ENCODE measurements at regions not wholly inside any gene's neighbourhood (a gene's known extent, or its start where the extent isn't known, plus 50 kb on each side); places are given as distances from the start of the nearest gene placed in this dataset.

DNA sequence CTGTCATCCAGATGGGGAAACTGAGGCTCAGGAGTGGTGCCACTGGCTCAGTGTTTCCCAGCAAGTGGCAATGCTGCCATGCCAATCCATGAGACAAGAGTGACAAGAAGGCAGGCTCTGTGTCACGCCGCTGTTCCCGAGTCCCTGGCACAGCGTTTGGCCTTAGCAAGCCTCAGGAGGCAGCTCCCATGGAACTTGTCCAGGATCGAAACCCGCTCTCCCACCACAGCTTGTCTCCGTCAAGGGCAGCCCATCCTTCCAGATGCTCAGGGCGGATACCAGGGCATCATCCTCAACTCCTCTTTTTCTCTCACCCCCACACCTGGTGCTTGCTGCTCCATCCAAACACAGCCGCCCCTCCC lies 110.6 kb upstream of the PTPN1 start:
- Mint-ChIP-seq H3K36me3 (no peaks in the 10 kb centered on the region), H3K4me3 (no peak overlapping the region), H3K4me1 (no peaks in the 10 kb centered on the region), H3K9me3 (no peaks in the 10 kb centered on the region), H3K27me3 (no peaks in the 10 kb centered on the region), H3K27ac (no peak overlapping the region)

DNA sequence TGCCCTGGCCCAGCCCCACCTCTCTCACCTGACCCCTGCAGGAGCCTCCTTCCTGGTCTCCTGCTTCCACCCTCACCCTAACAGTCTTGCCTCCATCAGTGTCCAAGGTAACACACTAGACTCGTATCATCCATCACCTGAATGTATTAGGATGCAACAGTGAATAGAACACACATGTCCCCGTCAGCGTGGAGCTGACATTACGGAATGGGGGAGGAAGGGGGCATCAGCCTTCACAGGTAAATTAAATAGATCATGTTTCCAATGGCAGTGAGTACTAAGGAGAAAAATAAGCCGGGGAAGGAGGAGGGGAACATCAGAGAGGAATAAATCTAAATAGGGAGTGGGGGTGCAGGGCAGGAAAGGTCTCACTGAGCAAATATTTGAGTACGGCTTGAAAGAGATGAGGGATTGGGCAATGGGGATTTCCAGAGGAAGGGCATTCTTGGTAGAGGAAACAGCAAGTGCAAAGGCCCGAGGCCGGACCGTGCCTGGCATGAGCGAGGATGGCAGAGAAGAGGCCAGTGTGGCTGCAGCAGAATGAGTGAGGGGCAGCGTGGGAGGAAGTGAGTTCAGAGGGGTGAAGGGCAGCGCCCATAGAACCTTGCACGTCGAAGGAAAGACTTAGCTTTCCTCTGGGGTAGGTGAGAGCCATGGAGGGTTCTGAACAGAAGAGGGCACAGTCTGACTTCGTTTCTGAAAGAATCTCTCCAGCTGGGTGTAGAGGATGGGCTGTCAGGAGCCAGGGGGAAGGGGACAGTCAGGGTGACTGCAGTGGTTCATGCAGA lies 110.1 kb upstream of the PTPN1 start:
- no peaks in the 10 kb centered on the region for H3K27me3 Mint-ChIP-seq
- H3K4me3 Mint-ChIP-seq: no peak overlapping the region
- peak overlapping the region; percentile 63 for H3K27ac Mint-ChIP-seq

GRCh38 chr20:50400705-50401586 lies 109.2 kb upstream of the PTPN1 start:
- Mint-ChIP-seq H3K27me3 (no peaks in the 10 kb centered on the region), H3K9me3 (no peaks in the 10 kb centered on the region), H3K4me1 (no peaks in the 10 kb centered on the region), H3K36me3 (no peaks in the 10 kb centered on the region), H3K4me3 (no peak overlapping the region), H3K27ac (no peak overlapping the region)

More for the DNA sequence above, 110.1 kb upstream of the PTPN1 start:
- no peaks in the 10 kb centered on the region for H3K4me1 Mint-ChIP-seq
- no peaks in the 10 kb centered on the region for H3K9me3 Mint-ChIP-seq
- no peaks in the 10 kb centered on the region for H3K36me3 Mint-ChIP-seq

- Mint-ChIP-seq H3K27me3 (no peaks in the 10 kb centered on the region), H3K36me3 (no peaks in the 10 kb centered on the region), H3K9me3 (no peaks in the 10 kb centered on the region)
Observed at GRCh38 chr20:50401587-50402418, 108.4 kb upstream of the PTPN1 start.

DNA sequence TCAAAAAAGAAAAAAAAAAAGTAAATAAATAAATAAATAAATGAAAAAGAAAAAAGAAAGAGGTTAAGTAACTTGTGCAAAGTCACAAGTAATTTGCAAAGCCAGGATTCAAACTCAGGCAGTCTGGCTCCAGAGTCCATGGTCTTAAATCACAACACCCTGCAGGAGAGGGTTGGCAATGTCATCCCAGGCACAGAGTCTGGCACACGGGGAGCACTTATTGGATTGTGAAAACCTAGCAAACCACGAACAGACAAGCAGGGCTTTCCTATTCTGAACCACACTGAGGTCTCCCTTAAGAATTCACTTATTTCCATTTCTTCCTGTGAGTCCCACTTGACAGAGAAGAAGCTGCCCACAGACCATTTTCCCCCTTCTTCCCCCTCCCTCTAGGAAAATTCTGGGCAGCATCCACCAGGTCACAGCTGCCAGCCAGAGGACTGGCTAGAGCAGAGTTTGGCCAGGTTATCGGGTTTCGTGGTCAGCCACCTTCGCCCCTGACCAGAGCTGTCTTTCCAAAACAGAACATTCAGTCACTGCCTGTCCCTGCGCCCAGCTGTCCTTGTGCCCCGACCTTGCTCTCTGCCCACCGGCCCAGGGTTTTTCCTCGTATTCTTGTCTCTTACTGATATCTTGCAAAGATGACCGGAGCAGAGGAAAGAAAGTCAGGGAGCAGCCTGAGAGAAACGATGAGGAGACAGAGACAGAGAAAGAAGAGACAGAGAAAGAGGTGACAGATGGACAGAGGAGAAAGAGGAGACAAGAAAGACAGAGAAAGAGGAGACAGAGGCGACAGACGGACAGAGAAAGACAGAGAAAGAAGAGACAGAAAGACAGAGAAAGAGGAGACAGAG lies 106.4 kb upstream of the PTPN1 start:
- Mint-ChIP-seq H3K36me3 (no peaks in the 10 kb centered on the region), H3K9me3 (no peaks in the 10 kb centered on the region), H3K4me1 (no peaks in the 10 kb centered on the region), H3K4me3 (no peak overlapping the region), H3K27me3 (no peaks in the 10 kb centered on the region), H3K27ac (no peak overlapping the region)

More at GRCh38 chr20:50401587-50402418, 108.4 kb upstream of the PTPN1 start:
- Mint-ChIP-seq H3K4me1 (no peaks in the 10 kb centered on the region), H3K27ac (no peak overlapping the region), H3K4me3 (no peak overlapping the region)

- Mint-ChIP-seq H3K4me3 (no peak overlapping the region), H3K9me3 (no peaks in the 10 kb centered on the region), H3K4me1 (no peaks in the 10 kb centered on the region), H3K27ac (no peak overlapping the region), H3K27me3 (no peaks in the 10 kb centered on the region), H3K36me3 (no peaks in the 10 kb centered on the region)
Observed at GRCh38 chr20:50404419-50405234, 105.6 kb upstream of the PTPN1 start.

- H3K36me3 Mint-ChIP-seq: no peaks in the 10 kb centered on the region
- no peaks in the 10 kb centered on the region for H3K27me3 Mint-ChIP-seq
- H3K9me3 Mint-ChIP-seq: no peaks in the 10 kb centered on the region
- no peak overlapping the region for H3K27ac Mint-ChIP-seq
- H3K4me1 Mint-ChIP-seq: no peaks in the 10 kb centered on the region
- H3K4me3 Mint-ChIP-seq: no peak overlapping the region
Observed at GRCh38 chr20:50405235-50405914, 104.8 kb upstream of the PTPN1 start.

- no peaks in the 10 kb centered on the region for H3K27me3 Mint-ChIP-seq
- H3K9me3 Mint-ChIP-seq: no peaks in the 10 kb centered on the region
- H3K4me1 Mint-ChIP-seq: no peaks in the 10 kb centered on the region
- no peak overlapping the region for H3K27ac Mint-ChIP-seq
- H3K36me3 Mint-ChIP-seq: no peaks in the 10 kb centered on the region
- no peak overlapping the region for H3K4me3 Mint-ChIP-seq
Observed at GRCh38 chr20:50405915-50406609, 104.1 kb upstream of the PTPN1 start.

DNA sequence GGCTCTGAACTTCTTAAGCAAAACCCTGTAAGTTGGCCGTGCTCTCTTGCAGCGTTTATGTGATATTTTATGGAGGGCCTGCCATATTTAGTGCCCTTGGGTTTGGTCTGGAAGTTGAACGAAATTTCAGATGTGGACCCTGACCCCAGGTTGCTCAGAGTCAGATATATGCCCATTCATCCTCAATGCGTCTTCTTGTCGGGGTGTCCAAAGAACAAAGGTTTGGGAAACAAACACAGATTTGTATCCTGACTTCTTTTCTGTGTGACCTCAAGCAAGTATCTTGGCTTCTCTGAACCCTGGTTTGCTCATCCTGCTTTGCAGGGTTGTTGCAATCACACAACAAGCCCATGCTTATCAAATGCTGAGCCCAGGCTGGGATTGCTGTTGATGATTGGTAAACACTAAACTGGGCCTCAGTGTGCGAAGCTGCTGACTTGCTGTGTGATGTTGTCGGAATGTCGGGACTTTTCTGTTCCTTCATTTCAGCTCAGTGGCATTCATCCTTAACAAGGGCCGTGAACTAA lies 103.5 kb upstream of the PTPN1 start:
- Mint-ChIP-seq H3K9me3 (no peaks in the 10 kb centered on the region), H3K27me3 (no peaks in the 10 kb centered on the region), H3K4me1 (no peaks in the 10 kb centered on the region), H3K36me3 (no peaks in the 10 kb centered on the region), H3K4me3 (no peak overlapping the region), H3K27ac (no peak overlapping the region)

GRCh38 chr20:50408526-50409364 lies 101.4 kb upstream of the PTPN1 start:
- Mint-ChIP-seq H3K27me3 (no peaks in the 10 kb centered on the region), H3K27ac (no peak overlapping the region), H3K4me3 (no peak overlapping the region)

GRCh38 chr20:50409495-50409894 lies 100.7 kb upstream of the PTPN1 start:
- H3K9me3 Mint-ChIP-seq: no peaks in the 10 kb centered on the region
- no peak overlapping the region for H3K27ac Mint-ChIP-seq
- no peaks in the 10 kb centered on the region for H3K4me1 Mint-ChIP-seq
- no peaks in the 10 kb centered on the region for H3K27me3 Mint-ChIP-seq
- no peaks in the 10 kb centered on the region for H3K36me3 Mint-ChIP-seq
- H3K4me3 Mint-ChIP-seq: no peak overlapping the region

More at GRCh38 chr20:50408526-50409364, 101.4 kb upstream of the PTPN1 start:
- no peaks in the 10 kb centered on the region for H3K4me1 Mint-ChIP-seq
- no peaks in the 10 kb centered on the region for H3K36me3 Mint-ChIP-seq
- no peaks in the 10 kb centered on the region for H3K9me3 Mint-ChIP-seq

DNA sequence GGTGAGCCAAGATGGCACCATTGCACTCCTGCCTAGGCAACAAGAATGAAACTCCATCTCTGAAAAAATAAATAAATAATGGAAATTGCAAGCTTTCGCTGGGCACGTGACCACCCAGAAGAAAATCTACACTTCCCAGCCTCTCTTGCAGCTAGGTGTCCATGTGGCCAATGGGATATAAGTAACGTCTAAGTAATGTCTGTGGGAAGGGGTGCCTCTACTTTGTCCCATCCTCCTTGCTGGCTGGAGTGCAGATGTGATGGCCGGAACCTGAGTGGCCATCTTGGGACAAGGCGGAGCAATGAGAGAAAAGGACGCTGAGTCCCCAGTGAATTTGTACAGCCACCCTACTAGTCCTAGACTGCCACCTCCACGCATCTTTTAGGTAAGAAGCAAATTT lies 99.8 kb upstream of the PTPN1 start:
- no peaks in the 10 kb centered on the region for H3K9me3 Mint-ChIP-seq
- H3K27ac Mint-ChIP-seq: no peak overlapping the region
- H3K36me3 Mint-ChIP-seq: no peaks in the 10 kb centered on the region
- no peaks in the 10 kb centered on the region for H3K27me3 Mint-ChIP-seq
- H3K4me1 Mint-ChIP-seq: no peaks in the 10 kb centered on the region
- no peak overlapping the region for H3K4me3 Mint-ChIP-seq

Measured in activated naive CD4-positive, alpha-beta T cell treated with anti-CD3 and anti-CD28 coated beads, Interleukin-2, amount 50 U/mL, for 24 hours (primary cell).